ENCODE measurements at regions not wholly inside any gene's neighbourhood (a gene's known extent, or its start where the extent isn't known, plus 50 kb on each side); places are given as distances from the start of the nearest gene placed in this dataset.

DNA sequence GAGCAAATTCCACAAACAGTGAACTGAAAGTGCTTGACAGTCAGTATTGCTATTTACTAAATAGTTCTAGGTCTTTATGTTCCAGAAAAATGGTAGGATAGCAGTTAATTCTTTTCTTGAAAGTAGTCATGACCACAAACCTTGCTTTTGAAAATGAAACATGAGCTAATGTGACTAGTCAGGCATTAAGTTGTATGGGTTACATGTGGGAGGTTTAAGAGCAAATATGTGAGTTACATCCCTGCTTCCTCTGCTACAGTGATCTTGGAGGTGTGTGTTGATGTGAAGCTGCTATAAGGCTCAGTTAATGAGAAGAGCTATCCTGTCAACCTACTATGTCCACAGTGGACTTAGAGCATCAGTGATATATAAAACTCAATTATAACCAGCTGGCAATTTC, 741.6 kb downstream of the FSCB start:
- no peak for ATAC-seq
- no peak for TF ChIP-seq PATZ1 (CRISPR knock-in tag; IDR thresholded peaks at IDR 0.05; ENCODE audit: borderline replicate concordance)
- no peak for TF ChIP-seq PPARA (CRISPR knock-in tag; IDR thresholded peaks at IDR 0.05; ENCODE audit: borderline replicate concordance)
- no peak for TF ChIP-seq TOX (CRISPR knock-in tag; IDR thresholded peaks at IDR 0.05; ENCODE audit: borderline replicate concordance)
- TF ChIP-seq ZNF565 (CRISPR knock-in tag; conservative IDR thresholded peaks at IDR 0.05; ENCODE audit: low read depth) = no peak
- no peak for TF ChIP-seq BACH2 (CRISPR knock-in tag; IDR thresholded peaks at IDR 0.05; ENCODE audit: borderline replicate concordance)
- no peak for TF ChIP-seq GLIS3 (CRISPR knock-in tag; IDR thresholded peaks at IDR 0.05)
- TF ChIP-seq, protein P1, sequence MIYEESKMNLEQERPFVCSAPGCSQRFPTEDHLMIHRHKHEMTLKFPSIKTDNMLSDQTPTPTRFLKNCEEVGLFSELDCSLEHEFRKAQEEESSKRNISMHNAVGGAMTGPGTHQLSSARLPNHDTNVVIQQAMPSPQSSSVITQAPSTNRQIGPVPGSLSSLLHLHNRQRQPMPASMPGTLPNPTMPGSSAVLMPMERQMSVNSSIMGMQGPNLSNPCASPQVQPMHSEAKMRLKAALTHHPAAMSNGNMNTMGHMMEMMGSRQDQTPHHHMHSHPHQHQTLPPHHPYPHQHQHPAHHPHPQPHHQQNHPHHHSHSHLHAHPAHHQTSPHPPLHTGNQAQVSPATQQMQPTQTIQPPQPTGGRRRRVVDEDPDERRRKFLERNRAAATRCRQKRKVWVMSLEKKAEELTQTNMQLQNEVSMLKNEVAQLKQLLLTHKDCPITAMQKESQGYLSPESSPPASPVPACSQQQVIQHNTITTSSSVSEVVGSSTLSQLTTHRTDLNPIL (CRISPR knock-in tag; IDR thresholded peaks at IDR 0.05; ENCODE audit: low read depth) = no peak
- no peak for TF ChIP-seq POU6F1 (CRISPR knock-in tag; IDR thresholded peaks at IDR 0.05; ENCODE audit: borderline replicate concordance, low read depth)
- no peak for TF ChIP-seq ZFP30 (CRISPR knock-in tag; IDR thresholded peaks at IDR 0.05)
- no peak for TF ChIP-seq OSR1 (CRISPR knock-in tag; IDR thresholded peaks at IDR 0.05)
- no peak for TF ChIP-seq ZNF70 (CRISPR knock-in tag; IDR thresholded peaks at IDR 0.05)
- TF ChIP-seq ESRRG (CRISPR knock-in tag; IDR thresholded peaks at IDR 0.05) = no peak
- TF ChIP-seq CSDC2 (CRISPR knock-in tag; IDR thresholded peaks at IDR 0.05) = no peak
- no peak for TF ChIP-seq TSHZ2 (CRISPR knock-in tag; IDR thresholded peaks at IDR 0.05)
- TF ChIP-seq ZFP3 (CRISPR knock-in tag; IDR thresholded peaks at IDR 0.05) = no peak
- TF ChIP-seq ZNF8 (CRISPR knock-in tag; IDR thresholded peaks at IDR 0.05) = no peak
- TF ChIP-seq, protein P2, sequence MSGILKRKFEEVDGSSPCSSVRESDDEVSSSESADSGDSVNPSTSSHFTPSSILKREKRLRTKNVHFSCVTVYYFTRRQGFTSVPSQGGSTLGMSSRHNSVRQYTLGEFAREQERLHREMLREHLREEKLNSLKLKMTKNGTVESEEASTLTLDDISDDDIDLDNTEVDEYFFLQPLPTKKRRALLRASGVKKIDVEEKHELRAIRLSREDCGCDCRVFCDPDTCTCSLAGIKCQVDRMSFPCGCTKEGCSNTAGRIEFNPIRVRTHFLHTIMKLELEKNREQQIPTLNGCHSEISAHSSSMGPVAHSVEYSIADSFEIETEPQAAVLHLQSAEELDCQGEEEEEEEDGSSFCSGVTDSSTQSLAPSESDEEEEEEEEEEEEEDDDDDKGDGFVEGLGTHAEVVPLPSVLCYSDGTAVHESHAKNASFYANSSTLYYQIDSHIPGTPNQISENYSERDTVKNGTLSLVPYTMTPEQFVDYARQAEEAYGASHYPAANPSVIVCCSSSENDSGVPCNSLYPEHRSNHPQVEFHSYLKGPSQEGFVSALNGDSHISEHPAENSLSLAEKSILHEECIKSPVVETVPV (CRISPR knock-in tag; IDR thresholded peaks at IDR 0.05) = no peak
- TF ChIP-seq ISL1 (CRISPR knock-in tag; IDR thresholded peaks at IDR 0.05) = no peak
- no peak for TF ChIP-seq SNAI2 (CRISPR knock-in tag; IDR thresholded peaks at IDR 0.05)
- TF ChIP-seq RARB (CRISPR knock-in tag; IDR thresholded peaks at IDR 0.05) = no peak

DNA sequence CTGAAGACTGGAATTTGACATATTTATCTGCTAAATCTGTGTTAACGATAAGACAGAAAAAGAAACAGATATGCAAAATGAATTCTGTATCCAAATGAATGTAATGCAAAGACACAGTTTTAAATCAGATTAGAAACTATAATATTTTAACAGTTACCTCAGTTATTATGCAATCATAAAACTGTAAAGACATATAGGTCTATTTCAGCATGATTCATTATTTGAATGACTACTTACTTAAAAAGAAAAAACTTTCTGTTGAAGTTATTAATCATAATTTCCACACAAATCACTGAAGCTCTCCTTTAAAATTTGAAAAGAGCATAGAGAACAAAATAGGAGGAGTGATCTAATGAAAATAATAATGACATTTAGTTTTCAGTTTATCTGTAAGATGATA, 742.6 kb downstream of the FSCB start:
- ATAC-seq = no peak
- TF ChIP-seq POU6F1 (CRISPR knock-in tag; IDR thresholded peaks at IDR 0.05; ENCODE audit: borderline replicate concordance, low read depth) (no peak), ZFP3 (CRISPR knock-in tag; IDR thresholded peaks at IDR 0.05) (no peak), TOX (CRISPR knock-in tag; IDR thresholded peaks at IDR 0.05; ENCODE audit: borderline replicate concordance) (no peak), ZNF70 (CRISPR knock-in tag; IDR thresholded peaks at IDR 0.05) (no peak), ISL1 (CRISPR knock-in tag; IDR thresholded peaks at IDR 0.05) (no peak), ZNF565 (CRISPR knock-in tag; conservative IDR thresholded peaks at IDR 0.05; ENCODE audit: low read depth) (no peak), ZNF8 (CRISPR knock-in tag; IDR thresholded peaks at IDR 0.05) (no peak), ARNTL (CRISPR knock-in tag; IDR thresholded peaks at IDR 0.05; ENCODE audit: borderline replicate concordance, low read depth) (no peak), TSHZ2 (CRISPR knock-in tag; IDR thresholded peaks at IDR 0.05) (no peak), SNAI2 (CRISPR knock-in tag; IDR thresholded peaks at IDR 0.05) (no peak), BACH2 (CRISPR knock-in tag; IDR thresholded peaks at IDR 0.05; ENCODE audit: borderline replicate concordance) (no peak), OSR1 (CRISPR knock-in tag; IDR thresholded peaks at IDR 0.05) (no peak), RARB (CRISPR knock-in tag; IDR thresholded peaks at IDR 0.05) (no peak)
- TF ChIP-seq, protein P1 (CRISPR knock-in tag; IDR thresholded peaks at IDR 0.05; ENCODE audit: low read depth) = no peak
- TF ChIP-seq, protein P2 (CRISPR knock-in tag; IDR thresholded peaks at IDR 0.05) = no peak
